ENCODE measurements at regions not wholly inside any gene's neighbourhood (a gene's known extent, or its start where the extent isn't known, plus 50 kb on each side); places are given as distances from the start of the nearest gene placed in this dataset.
"Not testable (repeated sequence)": the region's sequence is repeated elsewhere in the genome, so short reads cannot be mapped to it uniquely, and the experiment has no call there.

DNA sequence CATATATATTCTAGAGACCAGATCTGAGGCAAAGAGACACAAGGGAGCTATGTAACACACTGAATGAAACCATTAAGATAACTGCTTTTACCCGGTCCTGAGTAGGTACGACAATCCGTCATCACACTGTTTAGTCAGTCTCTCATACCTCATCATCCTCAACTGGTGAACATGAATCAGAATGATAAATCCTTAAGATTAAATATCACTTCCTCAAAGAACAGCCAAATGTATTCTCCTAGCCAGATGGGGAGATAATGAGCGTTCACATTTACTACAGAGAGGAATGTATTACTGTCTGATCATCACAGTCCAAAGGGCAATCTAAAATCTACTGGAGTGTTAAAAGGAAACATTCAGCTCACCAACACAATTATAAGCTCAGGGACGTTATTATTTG, 319.4 kb upstream of the STAC start:
- TF ChIP-seq, protein P1, sequence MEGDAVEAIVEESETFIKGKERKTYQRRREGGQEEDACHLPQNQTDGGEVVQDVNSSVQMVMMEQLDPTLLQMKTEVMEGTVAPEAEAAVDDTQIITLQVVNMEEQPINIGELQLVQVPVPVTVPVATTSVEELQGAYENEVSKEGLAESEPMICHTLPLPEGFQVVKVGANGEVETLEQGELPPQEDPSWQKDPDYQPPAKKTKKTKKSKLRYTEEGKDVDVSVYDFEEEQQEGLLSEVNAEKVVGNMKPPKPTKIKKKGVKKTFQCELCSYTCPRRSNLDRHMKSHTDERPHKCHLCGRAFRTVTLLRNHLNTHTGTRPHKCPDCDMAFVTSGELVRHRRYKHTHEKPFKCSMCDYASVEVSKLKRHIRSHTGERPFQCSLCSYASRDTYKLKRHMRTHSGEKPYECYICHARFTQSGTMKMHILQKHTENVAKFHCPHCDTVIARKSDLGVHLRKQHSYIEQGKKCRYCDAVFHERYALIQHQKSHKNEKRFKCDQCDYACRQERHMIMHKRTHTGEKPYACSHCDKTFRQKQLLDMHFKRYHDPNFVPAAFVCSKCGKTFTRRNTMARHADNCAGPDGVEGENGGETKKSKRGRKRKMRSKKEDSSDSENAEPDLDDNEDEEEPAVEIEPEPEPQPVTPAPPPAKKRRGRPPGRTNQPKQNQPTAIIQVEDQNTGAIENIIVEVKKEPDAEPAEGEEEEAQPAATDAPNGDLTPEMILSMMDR (conservative IDR thresholded peaks at IDR 0.05; ENCODE audit: low read depth, low read length), result no peak
- H3K4me3 ChIP-seq (ENCODE audit: low read depth, low read length), result no peak overlapping the region
- no peak for DNase-seq (ENCODE audit: low read depth)

DNA sequence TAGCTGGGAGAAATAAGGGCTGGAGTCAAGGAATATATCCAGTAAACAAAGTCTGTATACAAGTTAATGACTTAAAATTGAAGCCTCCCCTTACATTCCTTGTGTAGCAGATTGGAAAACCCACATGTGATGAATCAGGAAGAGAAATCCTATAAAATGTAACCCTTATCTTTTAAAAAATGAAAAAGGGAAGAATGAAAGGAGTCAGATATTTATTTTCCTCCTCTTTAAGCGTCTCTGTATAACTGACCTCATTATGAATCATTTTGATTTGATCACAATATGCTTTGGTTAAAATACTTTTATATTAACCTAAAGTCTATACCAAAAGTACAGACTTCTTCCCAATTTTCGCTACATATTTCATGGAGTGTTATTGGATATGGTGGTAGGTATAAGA, 316.3 kb upstream of the STAC start:
- no peak overlapping the region for H3K4me3 ChIP-seq (ENCODE audit: low read depth, low read length)
- TF ChIP-seq, protein P1 (conservative IDR thresholded peaks at IDR 0.05; ENCODE audit: low read depth, low read length), result no peak
- no peak for DNase-seq (ENCODE audit: low read depth)

DNA sequence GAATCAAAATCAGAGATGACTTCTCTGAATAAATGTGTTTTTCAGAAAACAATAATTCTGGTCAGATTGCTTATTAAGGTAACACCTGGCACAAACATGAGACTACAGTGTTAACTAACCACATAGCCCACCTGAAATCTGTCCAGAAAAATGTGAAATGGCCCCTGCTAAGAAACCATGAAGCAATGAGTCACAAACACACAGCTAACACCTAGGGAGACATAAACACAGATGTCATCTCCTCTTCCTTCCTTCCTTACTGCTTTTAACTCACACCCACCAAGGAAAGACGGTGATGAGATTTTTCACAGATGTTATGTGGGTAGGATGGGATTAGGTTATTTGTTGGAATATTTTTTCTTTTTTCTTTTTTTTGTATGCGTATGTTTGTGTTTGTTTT, 315.0 kb upstream of the STAC start:
- DNase-seq (ENCODE audit: low read depth), result no peak
- TF ChIP-seq, protein P1 (conservative IDR thresholded peaks at IDR 0.05; ENCODE audit: low read depth, low read length), result no peak
- no peak overlapping the region for H3K4me3 ChIP-seq (ENCODE audit: low read depth, low read length)

DNA sequence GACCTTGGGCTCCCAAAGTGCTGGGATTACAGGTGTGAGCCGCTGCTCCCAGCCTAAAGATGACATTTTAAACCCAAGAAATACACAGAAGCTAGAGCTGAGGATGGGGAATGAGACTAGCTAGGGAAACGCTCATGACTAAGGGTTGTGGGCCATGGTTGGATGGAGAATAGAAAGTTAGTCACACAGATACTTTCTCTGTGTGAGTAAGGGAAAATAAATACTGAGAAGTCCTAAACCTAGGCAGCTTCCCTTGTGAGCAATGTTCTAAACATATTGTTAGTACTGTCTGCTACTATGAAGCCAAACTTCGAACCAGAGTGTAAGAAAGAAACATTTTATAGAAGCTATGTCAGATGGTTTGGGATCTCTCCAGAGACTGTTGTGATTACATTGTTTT, 304.8 kb upstream of the STAC start:
- H3K4me3 ChIP-seq (ENCODE audit: low read depth, low read length), result no peak overlapping the region
- TF ChIP-seq, protein P1 (conservative IDR thresholded peaks at IDR 0.05; ENCODE audit: low read depth, low read length), result no peak
- DNase-seq (ENCODE audit: low read depth), result no peak

DNA sequence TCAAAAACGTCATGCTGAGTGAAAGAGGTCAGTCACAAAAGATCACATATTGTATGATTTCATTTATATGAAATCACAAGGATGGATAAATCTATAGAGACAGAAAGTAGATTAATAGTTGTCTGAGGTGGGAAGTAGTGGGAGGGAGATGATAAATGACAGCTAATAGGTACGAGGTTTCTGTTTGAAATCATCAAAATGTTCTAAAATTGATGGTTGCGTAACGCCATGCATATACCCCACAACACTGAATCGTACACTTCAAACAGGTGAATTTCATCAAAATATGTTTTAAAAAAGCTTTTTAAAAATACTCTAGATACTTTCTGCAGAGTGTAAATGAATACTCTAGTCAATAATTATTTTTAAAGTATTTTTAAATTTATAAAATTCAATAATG, 303.0 kb upstream of the STAC start:
- no peak overlapping the region for H3K4me3 ChIP-seq (ENCODE audit: low read depth, low read length)
- DNase-seq (ENCODE audit: low read depth), result no peak
- TF ChIP-seq, protein P1 (conservative IDR thresholded peaks at IDR 0.05; ENCODE audit: low read depth, low read length), result no peak

DNA sequence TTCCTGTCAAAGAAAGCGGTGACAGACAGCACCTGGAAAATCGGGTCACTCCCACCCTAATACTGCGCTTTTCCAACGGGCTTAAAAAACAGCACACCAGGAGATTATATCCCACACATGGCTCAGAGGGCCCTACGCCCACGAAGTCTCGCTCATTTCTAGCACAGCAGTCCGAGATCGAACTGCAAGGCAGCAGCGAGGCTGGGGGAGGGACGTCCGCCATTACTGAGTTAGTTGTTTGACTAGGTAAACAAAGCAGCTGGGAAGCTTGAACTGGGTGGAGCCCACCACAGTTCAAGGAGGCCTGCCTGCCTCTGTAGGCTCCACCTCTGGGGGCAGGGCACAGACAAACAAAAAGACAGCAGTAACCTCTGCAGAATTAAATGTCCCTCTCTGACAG, 297.3 kb upstream of the STAC start:
- not testable (repeated sequence) for H3K4me3 ChIP-seq (ENCODE audit: low read depth, low read length); DNase-seq (ENCODE audit: low read depth)

DNA sequence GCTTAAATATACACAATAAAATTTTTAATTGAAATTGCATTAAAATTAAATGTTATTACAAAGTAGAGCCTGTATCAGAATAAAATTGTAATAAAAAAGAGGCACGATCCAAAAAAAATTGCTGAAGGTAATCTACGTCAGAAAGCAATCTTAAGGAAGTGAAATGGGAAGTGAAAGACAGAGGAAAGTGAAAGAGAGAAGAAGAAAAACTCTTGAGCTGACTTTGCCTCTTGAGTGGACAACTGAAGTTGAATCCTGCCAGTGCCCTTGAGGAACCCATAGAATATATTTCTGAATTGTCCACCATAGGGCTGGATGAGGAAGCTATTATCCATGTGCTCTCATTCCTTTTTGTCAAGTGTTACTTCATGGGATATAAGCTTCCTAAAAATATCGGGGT, 285.1 kb upstream of the STAC start:
- DNase-seq (ENCODE audit: low read depth), result no peak
- TF ChIP-seq, protein P1 (conservative IDR thresholded peaks at IDR 0.05; ENCODE audit: low read depth, low read length), result no peak
- no peak overlapping the region for H3K4me3 ChIP-seq (ENCODE audit: low read depth, low read length)

DNA sequence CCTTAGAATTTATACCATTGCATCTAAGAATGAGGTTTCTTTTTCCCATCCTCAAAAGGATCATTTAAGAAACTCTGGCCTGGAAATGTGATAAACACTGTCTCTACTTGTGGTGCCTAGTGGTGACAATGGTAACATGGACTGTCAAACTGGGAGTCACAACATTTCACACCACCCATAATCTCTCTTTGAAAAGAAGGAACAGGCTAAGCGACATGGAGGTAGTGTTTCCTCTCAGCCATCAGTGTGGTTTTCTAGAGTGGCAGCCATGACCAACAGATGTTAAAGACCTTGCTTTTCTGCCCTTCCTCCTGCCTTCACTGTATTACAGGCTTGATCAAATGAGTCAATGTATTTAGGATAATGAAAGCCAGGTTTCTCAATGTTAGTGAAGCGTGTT, 283.1 kb upstream of the STAC start:
- no peak overlapping the region for H3K4me3 ChIP-seq (ENCODE audit: low read depth, low read length)
- TF ChIP-seq, protein P1 (conservative IDR thresholded peaks at IDR 0.05; ENCODE audit: low read depth, low read length), result no peak
- no peak for DNase-seq (ENCODE audit: low read depth)

Data from choroid plexus epithelial cell (primary cell).